HG02981 (cell line): ENCODE measurements at regions not wholly inside any gene's neighbourhood (a gene's known extent, or its start where the extent isn't known, plus 50 kb on each side); places are given as distances from the start of the nearest gene placed in this dataset.
"Not testable (repeated sequence)": the region's sequence is repeated elsewhere in the genome, so short reads cannot be mapped to it uniquely, and the experiment has no call there.

Experiments
- ATAC-seq: cut with Tn5 transposase; IDR thresholded peaks from one replicate; pipeline ENCODE4 v1.9.1; 2021; ENCODE audit warnings: mild to moderate bottlenecking, moderate library complexity; ENCODE audit not compliant: unreplicated experiment

DNA sequence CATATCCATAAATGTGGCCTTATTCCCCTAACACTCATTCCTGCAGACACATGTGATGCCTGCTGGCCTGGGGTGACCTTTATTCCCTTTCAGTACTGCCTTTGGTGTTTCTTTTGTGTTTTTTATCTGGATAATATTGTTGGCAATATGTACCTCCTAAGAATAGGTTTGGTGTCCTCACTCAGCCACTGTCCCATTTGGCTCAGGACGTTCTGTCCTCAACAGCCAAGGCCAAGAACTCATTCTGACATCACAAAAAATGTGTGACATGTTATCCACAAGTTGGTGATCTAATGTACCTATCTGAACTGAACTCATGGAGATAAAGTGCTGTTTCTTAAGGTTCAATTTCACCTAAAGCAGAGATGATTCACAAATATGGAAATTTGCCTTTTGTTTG lies 142.9 kb upstream of the GRAMD2B start:
- no peak for ATAC-seq

DNA sequence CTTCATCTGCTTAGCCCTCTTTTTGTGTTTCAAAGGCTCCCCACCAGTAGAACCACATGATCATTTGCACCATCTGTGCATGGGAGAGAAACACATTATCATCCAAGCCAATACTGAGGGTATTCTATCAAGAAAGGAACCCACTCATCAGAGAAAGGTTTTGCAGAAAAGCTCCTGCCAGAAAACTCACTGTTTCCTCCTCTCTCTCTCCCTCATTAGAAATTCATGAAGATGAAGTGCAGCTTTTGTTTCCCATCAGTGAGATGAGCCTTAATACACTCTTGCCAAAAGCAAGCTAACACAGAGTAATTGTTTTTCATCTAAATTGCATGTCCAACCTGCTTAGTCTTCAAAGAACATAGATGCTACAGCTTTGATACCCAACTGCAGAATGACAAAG lies 142.4 kb upstream of the GRAMD2B start:
- ATAC-seq, result no peak

DNA sequence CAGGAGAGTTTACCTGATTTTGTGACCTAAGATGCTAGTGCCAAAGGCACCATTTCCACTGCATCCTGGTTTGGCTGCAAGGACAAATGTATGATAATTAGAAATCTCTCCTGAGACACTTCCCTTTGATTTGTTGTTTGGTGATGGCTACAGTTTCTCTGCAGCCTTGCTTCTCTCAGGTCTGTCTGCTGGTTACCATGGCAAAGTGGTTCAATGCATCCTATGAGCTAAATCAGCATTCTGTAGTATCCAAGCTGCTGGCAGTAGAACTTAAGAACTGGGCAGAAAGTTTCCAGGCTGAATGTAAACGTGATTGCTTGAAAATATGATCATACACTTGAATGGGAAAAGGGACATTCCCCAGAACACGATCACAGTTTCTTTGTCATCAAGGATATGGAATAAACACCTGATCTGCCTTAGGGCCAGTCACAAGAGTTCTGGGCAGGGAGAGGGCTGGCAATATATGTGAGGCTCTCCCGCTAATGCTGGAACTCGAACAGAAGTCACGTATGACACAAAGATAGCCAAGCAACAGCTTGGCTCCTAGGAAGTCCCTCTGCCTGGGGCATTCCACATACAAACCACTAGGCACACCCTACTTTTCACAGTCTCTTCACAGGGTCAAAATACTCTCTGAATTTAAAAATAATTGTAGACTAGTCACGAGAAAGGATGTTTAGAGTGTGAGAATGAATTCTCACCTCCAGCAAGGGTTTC lies 138.1 kb upstream of the GRAMD2B start:
- no peak for ATAC-seq

DNA sequence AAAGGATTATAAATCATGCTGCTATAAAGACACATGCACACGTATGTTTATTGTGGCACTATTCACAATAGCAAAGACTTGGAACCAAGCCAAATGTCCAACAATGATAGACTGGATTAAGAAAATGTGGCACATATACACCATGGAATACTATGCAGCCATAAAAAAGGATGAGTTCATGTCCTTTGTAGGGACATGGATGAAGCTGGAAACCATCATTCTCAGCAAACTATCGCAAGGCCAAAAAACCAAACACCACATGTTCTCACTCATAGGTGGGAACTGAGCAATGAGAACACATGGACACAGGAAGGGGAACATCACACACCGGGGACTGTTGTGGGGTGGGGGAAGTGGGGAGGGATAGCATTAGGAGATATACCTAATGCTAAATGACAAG lies 127.1 kb upstream of the GRAMD2B start:
- not testable (repeated sequence) for ATAC-seq

DNA sequence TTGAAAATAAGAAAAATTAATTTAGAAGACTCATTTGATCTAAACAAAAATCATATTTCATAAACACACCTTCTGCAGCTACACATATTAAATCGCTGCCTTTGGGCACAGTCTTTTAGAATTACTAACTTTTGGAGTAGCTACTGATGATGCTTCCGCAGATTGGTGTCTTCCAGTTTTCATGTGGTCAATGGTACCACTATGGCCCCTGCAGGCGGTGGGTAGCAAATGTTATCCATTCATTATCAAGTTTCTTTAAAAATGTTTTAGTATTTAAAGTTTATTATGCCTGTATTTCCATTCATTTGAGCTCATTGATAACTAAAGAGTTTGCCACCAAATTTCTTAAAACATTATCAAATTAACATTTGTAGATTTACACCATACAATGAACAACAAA lies 122.9 kb upstream of the GRAMD2B start:
- no peak for ATAC-seq

DNA sequence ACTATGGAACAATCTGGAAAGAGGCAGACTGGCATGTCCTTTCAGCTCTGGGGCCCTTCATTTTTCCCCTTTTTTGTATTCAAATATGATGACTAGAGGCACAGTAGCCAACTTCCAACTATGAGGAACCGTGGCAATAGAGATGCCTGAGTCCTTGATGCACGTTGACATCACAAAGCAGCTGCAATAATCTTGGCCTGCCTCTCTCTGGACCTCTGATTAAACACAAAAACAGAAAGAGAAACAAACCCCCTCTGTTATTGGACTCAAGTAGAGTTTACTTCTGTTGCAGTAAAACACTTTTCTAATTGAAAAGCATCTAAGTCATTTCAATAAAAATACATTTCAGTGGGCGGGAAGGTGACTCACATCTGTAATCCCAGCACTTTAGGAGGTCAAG lies 122.2 kb upstream of the GRAMD2B start:
- ATAC-seq, result no peak

DNA sequence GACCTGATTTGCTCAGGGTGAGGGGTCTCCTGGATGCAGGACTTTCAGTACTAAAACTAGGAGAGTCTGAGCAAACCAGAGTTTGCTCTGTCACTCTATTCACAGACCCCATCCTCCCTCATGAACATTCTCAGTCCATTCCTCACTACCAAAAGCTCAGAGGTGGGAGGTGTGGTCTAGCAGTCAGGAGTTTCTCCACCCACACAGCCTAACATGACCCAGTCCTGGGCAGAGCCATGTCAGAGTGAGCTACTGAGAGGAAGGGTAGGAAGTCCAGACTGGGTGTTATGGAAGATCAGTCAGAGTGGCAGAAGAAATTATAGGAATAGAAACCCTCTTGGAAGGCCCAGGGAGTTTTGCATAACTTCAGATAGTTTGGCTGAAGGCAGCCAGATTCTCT lies 113.3 kb upstream of the GRAMD2B start:
- ATAC-seq, result no peak

DNA sequence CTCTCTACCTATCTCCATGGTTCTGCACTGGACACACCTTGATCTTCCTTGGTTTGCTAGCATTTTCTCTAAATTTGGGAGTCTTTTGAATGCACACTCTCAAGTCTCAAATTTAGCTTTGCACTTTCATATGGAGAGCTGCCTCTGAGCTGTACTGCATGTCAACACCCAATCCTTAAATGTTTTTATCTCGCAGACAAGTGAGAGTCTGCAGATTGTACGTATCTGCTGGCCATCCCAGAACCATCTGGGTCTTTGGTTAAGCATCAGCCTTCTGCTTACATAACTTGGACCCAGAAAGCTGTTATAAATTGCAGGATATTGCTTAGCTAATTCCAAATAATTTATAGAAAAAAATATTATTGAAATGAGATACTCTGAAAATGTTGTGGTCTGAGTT lies 111.4 kb upstream of the GRAMD2B start:
- no peak for ATAC-seq

DNA sequence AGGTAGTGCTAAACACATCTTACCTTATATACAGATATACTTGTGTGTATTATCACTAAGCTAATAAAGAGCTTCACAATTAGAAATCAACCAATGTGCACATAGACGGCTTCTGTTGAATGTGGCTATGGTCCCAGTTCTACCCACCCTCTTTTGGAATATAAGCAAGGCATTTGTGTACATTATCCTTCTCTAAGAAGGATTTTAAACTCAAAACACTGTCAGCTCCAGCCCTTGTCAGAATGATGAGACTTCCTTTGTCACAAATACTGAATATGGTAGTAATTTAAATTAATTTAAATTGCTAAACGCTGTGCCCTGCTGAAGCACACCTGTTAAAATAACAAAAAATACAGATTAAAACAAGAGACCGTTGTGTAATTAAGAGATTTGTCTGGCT lies 107.9 kb upstream of the GRAMD2B start:
- no peak for ATAC-seq

DNA sequence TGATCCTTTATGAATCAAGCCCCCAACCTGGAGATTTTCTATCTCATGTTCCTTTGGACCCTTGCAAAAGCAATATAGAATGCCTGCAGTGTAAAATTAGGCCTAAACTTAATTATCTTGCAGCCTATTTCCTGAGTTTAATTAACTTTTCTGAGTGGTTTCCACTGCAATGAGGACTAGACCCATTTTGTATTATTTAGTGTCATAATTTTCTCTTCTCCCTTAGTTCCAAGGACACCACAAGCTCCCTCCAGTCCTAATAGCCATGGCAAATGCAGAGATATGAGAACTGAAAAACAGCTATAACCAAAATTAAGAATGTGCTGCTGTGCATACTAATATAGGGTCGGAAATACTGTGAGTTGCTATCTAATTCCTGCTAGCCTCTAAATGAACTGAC lies 90.9 kb upstream of the GRAMD2B start:
- no peak for ATAC-seq

DNA sequence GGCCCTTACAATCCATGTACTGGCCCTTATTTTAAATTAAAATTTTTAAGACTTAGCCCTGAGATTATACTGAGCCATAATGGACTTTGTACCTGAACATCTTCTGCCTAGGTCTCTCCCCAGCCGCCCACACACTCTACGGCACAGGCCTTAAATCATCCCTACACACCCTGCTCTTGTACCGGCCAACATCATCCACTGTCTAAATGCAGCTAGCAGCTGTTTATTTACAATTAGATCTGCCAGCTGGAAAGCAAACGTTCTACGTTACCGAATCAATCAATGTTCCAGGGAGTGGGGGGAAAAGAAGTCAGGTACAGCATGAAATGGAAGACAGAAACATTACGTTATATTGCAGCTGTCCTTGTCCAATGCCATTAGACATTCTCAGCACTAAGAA lies 88.4 kb upstream of the GRAMD2B start:
- no peak for ATAC-seq

DNA sequence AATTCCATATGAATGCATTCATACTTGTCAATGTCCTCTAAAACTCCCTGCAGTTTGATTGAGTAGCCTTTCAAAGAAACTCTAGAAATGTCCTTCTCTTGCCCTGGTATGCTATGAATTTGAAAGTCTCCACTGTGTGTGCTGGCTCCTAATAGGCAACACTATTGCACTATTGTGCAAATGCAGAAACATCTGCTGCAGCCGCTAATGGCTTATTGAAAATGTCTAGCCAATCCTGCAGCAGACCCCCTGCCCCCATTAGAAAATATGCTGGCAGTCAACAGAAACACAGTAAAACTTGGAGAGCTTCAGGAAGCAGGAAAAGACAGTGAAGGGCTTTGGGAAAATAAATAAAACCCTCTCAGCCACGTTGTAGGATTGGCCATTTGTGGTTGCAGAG lies 87.3 kb upstream of the GRAMD2B start:
- no peak for ATAC-seq

DNA sequence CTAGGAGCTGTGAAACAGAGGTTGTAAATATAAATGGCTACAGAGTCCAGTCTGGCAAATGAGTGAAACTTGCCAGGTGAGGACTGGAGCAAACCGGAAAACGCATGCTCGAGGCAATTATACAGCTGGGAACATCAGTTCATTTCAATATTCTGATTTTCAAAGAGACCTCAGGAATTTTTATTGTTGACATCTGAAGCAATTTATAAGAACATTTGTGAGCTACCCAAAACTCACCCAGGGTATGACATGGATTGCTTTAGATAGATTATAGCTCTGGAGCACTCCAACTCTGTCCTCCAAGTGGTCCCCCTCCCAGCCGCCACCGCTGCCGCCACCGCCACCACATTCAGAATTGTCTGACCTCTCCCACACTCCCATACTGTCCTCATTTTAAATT lies 84.6 kb upstream of the GRAMD2B start:
- no peak for ATAC-seq

DNA sequence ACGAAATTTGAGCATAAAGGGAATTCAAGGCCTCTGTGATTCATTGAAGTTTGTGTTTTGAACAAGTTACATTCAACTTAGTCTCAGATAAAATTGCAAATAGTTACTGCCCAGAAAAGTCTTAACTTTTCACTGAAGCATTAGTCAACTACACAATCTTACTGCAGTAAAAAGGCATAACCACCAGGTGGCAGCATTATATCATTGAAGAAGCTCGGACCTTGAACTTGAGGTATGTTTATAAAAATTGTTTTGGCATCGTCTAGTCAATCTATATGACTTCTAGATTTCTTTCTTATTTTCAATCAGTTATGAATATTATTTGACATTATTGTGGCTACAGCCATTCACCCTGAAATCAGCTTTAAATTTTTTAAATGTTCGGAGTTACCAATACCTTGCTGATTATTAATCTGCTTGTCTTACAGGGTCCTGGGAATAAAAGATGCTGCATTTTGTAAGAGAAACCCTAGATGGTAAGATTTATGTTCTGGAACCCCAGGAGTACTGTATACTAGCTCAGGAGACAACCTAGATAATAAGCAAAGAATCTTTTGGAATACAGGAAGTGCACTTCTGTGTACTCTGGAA lies 83.9 kb upstream of the GRAMD2B start:
- peak; percentile 53 for ATAC-seq

DNA sequence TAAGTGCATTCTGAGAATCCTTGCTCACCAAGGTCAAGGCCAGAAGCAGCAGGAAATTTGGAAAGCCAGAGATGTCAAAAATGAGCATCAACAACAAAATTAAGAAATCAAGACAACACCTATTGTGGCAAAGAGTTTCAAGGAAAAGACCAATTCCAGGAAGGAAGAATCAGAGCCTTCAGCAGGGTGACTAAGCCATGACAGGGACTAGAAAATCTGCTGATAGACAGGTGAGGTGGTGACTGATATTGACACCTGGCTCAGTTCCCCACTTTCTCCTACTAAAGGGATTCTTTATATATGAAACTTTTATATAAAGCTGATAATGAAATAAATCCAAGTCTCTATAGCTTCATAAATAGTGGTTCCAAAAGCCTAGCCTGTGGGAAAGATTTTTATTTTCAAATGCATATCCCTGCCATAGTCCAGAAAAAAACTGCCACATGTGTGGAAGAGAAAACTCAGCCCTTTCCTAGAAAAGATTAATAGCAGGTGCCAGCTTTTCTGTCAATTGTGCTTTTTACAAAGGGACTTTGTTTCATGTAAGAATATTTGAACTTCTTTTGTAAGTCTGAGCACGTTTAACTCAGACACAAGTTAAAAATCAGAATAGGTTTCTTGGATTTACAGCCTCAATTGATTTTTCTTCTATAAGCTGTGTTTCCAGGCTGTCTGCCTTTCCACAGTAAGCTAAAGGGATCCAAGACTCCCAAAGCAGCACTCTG lies 81.1 kb upstream of the GRAMD2B start:
- ATAC-seq, result no peak

DNA sequence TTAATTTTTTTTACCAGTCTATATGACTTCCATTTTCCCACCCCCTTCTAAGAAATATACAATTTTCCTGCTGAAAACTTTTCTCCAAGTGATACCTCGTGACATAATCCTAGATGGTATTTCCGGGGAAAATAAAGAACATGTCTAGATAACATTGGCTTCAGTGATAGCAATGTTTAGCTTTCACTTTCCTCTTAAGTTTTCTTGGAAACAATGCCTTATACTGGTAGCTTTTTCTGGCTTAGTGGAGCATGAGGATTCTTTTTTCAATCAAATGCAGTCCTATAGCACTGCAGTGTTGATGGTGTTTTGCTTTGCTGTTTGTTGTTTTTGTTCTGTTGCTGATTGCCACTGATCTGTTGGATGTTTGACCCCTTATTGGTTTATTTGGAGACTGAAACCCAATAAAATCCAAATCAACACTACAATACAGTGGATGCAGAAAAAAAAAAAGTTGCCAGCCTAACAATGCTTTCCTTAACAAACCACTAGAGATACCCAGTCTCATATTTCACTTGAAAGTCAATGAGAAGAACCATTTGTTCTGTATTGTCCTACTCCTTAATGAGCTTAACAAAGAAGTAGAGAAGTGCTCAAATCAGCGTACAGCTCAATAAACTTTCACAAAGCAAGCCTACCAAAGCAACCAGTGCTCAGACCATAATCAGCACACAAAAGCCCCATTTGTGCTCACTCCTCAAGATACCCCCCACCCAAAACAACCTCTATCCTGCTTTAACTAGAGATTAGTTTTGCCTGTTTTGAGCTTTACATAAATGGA lies 74.2 kb upstream of the GRAMD2B start:
- ATAC-seq, result no peak

DNA sequence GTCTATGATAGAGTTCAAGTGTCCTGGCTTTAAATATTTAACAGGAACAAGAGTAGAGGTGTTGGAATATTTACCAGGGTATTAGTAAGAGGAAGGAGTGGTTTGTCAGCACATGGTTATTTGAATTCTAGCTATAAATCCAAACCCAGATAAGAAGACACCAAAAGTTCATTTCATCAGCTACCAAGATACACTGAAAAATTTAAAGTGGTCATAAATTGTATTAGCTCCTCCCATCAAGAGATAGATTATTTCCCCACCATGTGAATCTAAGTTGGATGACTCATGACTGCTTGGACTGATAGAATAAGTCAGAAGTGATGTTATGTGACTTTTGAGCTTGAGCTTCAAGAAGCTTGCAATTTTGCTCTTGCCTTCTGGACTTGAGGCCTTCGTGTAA lies 72.1 kb upstream of the GRAMD2B start:
- ATAC-seq, result no peak

DNA sequence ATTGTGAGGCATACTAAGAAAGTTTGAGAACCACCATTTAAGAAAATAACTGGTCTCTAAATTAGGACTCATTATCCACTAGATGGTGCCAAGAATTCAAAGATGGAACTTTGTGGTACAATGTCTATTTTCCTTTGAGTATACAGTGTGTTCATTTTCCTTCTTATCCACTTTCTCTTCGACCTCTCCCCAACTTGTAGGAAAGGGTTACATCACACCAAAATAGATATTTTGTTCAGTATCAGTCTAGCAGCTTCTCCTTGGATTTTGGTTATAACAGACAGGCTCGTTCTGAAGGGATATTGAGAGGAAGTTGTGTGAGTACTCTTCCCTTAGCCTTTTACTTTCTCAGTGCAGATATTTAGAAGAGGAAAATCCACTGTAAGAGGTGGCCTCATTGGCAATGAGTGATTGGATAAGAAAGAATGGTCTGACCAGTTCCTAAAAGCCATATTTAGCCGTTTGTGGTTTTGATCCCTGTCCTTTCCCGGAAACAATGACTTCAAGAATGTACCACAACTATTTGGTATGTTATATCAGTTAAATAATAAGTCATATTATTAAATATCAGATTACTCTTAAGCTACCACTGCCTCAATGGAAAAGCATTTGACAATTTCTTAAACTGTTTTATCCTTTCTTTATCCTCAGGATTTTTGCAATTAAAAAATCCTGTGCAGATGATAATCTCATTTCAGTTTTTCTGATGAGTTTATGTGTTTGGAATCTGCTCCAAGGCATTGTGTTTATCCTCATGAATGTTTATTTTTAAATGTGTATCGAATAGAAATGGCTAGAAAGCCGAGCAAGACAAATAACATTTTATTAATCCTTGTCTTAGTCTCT lies 69.0 kb upstream of the GRAMD2B start:
- ATAC-seq, result no peak

DNA sequence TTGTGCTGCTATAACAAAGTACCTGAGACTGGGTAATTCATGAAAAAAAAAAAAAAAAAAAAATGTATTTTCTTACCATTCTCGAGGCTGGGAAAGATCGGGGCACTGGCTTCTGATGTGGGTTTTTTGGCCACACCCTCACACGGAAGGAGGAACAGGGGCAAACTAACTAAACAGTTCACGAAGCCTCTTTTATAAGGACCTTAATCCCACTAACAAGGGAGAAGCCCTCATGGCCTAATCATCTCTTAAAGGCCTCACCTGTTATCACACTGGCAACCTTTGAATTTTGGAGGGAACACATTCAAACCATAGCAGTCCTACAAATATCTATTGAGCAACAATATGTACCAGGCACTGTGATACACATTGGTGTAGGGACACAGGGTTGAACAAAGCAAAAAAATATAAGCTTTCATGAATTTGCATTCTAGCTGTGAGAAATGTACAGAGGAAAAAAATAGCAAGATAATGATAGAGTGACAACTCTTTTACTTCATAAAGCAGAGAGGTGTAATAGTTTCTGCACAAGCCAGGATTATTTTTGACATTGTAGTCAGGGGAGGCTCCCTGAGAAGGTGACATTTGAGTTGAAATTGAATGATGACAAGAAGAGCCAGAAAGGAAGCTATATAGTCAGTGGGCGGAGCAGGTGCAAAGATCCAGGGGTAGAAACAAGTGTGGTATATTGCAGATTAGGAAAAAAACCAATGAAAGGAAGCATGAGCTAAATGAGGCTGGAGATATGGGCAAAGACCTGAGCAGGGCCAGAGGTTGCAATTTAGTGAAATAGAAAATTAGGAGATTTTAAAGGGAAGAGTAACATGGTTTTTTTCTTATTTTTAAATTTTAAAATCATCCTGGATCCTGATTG lies 68.1 kb upstream of the GRAMD2B start:
- no peak for ATAC-seq

DNA sequence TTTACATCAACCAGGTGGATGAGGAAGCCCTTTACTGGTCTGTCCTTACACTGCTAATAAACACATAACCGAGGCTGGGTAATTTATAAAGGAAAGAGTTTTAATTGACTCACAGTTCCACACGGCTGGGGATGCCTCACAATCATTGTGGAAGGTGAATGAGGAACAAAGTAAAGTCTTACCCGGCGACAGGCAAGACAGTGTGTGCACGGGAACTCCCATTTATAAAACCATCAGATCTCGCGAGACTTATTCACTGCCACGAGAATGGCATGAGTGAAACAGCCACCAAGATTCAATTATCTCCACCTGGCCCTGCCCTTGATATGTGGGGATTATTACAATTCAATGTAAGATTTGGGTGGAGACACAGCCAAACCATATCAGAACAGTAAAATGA lies 67.3 kb upstream of the GRAMD2B start:
- peak; percentile 21 for ATAC-seq
